GM10266 (cell line): ENCODE measurements at regions not wholly inside any gene's neighbourhood (a gene's known extent, or its start where the extent isn't known, plus 50 kb on each side); places are given as distances from the start of the nearest gene placed in this dataset.

Experiments
- DNase-seq: peaks from one replicate; pipeline ENCODE4 v3.0.0; 2012; ENCODE audit errors: extremely low spot score
- CTCF ChIP-seq: IDR thresholded peaks from 2 replicates; pipeline ENCODE4 v1.5.1; 2012; ENCODE audit warnings: mild to moderate bottlenecking, low read depth; ENCODE audit not compliant: control insufficient read depth, insufficient read depth; ENCODE audit errors: missing control alignments

- TF ChIP-seq CTCF = no peak
- DNase-seq = no peak
Observed at GRCh38 chr10:90421874-90422273, 436.0 kb downstream of the HTR7 start.

- no peak for TF ChIP-seq CTCF
- DNase-seq = no peak
Observed at GRCh38 chr10:90424730-90425129, 433.1 kb downstream of the HTR7 start.

- no peak for DNase-seq
Observed at GRCh38 chr10:90430186-90430585, 427.7 kb downstream of the HTR7 start.

GRCh38 chr10:90432866-90433265, 425.0 kb downstream of the HTR7 start:
- no peak for TF ChIP-seq CTCF
- no peak for DNase-seq

More at GRCh38 chr10:90430186-90430585, 427.7 kb downstream of the HTR7 start:
- no peak for TF ChIP-seq CTCF

- no peak for TF ChIP-seq CTCF
- no peak for DNase-seq
Observed at GRCh38 chr10:90435296-90435695, 422.5 kb downstream of the HTR7 start.

GRCh38 chr10:90437452-90437851, 420.4 kb downstream of the HTR7 start:
- DNase-seq = no peak
- no peak for TF ChIP-seq CTCF

GRCh38 chr10:90440870-90441269, 417.0 kb downstream of the HTR7 start:
- no peak for DNase-seq
- TF ChIP-seq CTCF = no peak

GRCh38 chr10:90443342-90443741, 414.5 kb downstream of the HTR7 start:
- DNase-seq = no peak
- TF ChIP-seq CTCF = no peak
